HepG2 (cell line): ENCODE measurements at regions not wholly inside any gene's neighbourhood (a gene's known extent, or its start where the extent isn't known, plus 50 kb on each side); places are given as distances from the start of the nearest gene placed in this dataset.

Experiments
- ZHX2 ChIP-seq, 2 experiments: sonication (generic) in 1 of 2; formaldehyde crosslinking in 1 of 2; IDR thresholded peaks; 2 replicates each; pipeline versions ENCODE4 v1.6.1 to v1.9.0; 2014 to 2022; ENCODE audit warnings: antibody characterized with exemption in 1 of 2, borderline replicate concordance in 1 of 2, inconsistent platforms in 1 of 2, low read depth in 1 of 2, missing genetic modification reagents in 1 of 2
- TF ChIP-seq, protein P1 (sequence below): sonication (generic); formaldehyde crosslinking; IDR thresholded peaks from 2 replicates; pipeline ENCODE4 v1.5.0; 2020; ENCODE audit warnings: mild to moderate bottlenecking, missing genetic modification reagents, borderline replicate concordance

DNA sequence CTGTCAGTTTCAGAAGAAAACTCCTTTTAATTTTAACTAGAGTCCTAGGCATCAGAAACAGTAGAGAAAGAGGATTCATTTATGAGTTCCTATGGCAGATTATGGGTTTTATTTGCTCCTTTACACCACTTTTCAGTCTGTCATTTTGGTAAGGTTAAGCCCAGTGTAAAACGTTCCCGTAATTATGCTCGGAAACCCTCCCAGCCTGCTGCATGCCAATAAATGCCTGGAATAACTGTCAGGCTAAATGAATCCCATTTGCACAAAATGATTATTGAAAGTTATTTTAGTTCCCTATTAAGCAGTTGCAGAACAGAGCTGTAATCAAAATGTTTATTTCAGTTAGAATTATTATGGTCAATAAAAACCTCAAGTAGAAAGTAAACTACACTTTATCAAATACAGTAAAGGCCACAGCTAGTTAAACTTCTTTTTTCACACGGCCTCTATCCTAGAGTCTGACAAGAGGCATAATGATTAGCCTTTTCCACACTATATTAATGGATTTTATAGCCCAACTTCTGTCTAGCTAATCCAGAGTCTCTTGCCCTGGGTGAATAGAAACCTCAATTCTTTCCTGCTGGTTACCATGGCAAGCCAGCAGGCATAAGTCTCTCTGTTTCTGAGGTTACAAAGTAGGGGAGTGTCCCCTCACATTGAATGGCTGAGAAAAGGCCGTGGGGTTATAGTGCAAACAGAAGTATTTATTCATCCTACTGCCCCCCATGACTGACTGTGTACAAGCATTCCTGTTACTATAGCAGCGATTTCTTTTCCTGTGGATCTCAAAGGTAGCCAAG lies 80.8 kb upstream of the NPVF start (continued):
- TF ChIP-seq, protein P1, sequence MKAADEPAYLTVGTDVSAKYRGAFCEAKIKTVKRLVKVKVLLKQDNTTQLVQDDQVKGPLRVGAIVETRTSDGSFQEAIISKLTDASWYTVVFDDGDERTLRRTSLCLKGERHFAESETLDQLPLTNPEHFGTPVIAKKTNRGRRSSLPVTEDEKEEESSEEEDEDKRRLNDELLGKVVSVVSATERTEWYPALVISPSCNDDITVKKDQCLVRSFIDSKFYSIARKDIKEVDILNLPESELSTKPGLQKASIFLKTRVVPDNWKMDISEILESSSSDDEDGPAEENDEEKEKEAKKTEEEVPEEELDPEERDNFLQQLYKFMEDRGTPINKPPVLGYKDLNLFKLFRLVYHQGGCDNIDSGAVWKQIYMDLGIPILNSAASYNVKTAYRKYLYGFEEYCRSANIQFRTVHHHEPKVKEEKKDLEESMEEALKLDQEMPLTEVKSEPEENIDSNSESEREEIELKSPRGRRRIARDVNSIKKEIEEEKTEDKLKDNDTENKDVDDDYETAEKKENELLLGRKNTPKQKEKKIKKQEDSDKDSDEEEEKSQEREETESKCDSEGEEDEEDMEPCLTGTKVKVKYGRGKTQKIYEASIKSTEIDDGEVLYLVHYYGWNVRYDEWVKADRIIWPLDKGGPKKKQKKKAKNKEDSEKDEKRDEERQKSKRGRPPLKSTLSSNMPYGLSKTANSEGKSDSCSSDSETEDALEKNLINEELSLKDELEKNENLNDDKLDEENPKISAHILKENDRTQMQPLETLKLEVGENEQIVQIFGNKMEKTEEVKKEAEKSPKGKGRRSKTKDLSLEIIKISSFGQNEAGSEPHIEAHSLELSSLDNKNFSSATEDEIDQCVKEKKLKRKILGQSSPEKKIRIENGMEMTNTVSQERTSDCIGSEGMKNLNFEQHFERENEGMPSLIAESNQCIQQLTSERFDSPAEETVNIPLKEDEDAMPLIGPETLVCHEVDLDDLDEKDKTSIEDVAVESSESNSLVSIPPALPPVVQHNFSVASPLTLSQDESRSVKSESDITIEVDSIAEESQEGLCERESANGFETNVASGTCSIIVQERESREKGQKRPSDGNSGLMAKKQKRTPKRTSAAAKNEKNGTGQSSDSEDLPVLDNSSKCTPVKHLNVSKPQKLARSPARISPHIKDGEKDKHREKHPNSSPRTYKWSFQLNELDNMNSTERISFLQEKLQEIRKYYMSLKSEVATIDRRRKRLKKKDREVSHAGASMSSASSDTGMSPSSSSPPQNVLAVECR (CRISPR knock-in tag): no peak
- TF ChIP-seq ZHX2 (IDR thresholded peaks at IDR 0.05; ENCODE audit: low read depth): no peak
- no peak for TF ChIP-seq ZHX2 (CRISPR knock-in tag; IDR thresholded peaks at IDR 0.05; ENCODE audit: borderline replicate concordance)
